Neutrophil (primary cell): ENCODE measurements at regions not wholly inside any gene's neighbourhood (a gene's known extent, or its start where the extent isn't known, plus 50 kb on each side); places are given as distances from the start of the nearest gene placed in this dataset.

Source experiments
- H3K27ac ChIP-seq: fragments of 200-600 bp; sonication (generic); 2 replicates; pipeline ENCODE4 v1.5.1; 2016; ENCODE audit warnings: mild to moderate bottlenecking, moderate library complexity
- H3K27me3 ChIP-seq: fragments of 200-600 bp; sonication (generic); 2 replicates; pipeline ENCODE4 v1.6.0; 2016; ENCODE audit warnings: mild to moderate bottlenecking
- H3K36me3 ChIP-seq: fragments of 200-600 bp; sonication (generic); 2 replicates; pipeline ENCODE4 v1.5.1; 2017
- H3K4me1 ChIP-seq, 2 experiments: fragments of 200-600 bp in 1 of 2; sonication (generic) in 1 of 2; 1 replicate in 1 of 2; 2 replicates in 1 of 2; pipeline versions ENCODE4 v1.5.1 to v1.6.1; 2013 to 2016; ENCODE audit warnings: low read depth in 1 of 2, low read length in 1 of 2, mild to moderate bottlenecking in 1 of 2, moderate library complexity in 1 of 2; ENCODE audit not compliant: control insufficient read depth in 1 of 2, insufficient read depth in 1 of 2
- H3K4me3 ChIP-seq, 2 experiments: fragments of 200-600 bp in 1 of 2; sonication (generic) in 1 of 2; 1 replicate in 1 of 2; 2 replicates in 1 of 2; pipeline ENCODE4 v1.5.1; 2013 to 2016; ENCODE audit warnings: low read depth in 1 of 2, low read length in 1 of 2, mild to moderate bottlenecking in 1 of 2, moderate library complexity in 1 of 2
- H3K9me3 ChIP-seq: fragments of 200-600 bp; sonication (generic); 2 replicates; pipeline ENCODE4 v1.5.1; 2016
- CTCF ChIP-seq: fragments of 200-600 bp; sonication (generic); IDR thresholded peaks from 2 replicates; pipeline ENCODE4 v1.5.1; 2016; ENCODE audit warnings: antibody characterized with exemption

- Histone ChIP-seq H3K27ac (no peak overlapping the region), H3K36me3 (no peaks in the 10 kb centered on the region), H3K9me3 (no peaks in the 10 kb centered on the region), H3K27me3 (no peaks in the 10 kb centered on the region), H3K4me3 (no peak overlapping the region), H3K4me1 (no peaks in the 10 kb centered on the region)
- no peak for TF ChIP-seq CTCF
Measured at GRCh38 chr3:94912656-94913055, 849.8 kb downstream of the NSUN3 start.

GRCh38 chr3:94927175-94927574, 864.3 kb downstream of the NSUN3 start:
- no peak for TF ChIP-seq CTCF

GRCh38 chr3:94928921-94929320, 866.1 kb downstream of the NSUN3 start:
- Histone ChIP-seq H3K27ac (no peak overlapping the region), H3K9me3 (no peaks in the 10 kb centered on the region), H3K4me3 (no peak overlapping the region), H3K4me1 (no peaks in the 10 kb centered on the region), H3K36me3 (no peaks in the 10 kb centered on the region), H3K27me3 (no peaks in the 10 kb centered on the region)
- no peak for TF ChIP-seq CTCF

More at GRCh38 chr3:94927175-94927574, 864.3 kb downstream of the NSUN3 start:
- H3K27me3 ChIP-seq = no peaks in the 10 kb centered on the region
- H3K9me3 ChIP-seq = no peaks in the 10 kb centered on the region
- no peak overlapping the region for H3K27ac ChIP-seq
- no peak overlapping the region for H3K4me3 ChIP-seq
- H3K36me3 ChIP-seq = no peaks in the 10 kb centered on the region
- H3K4me1 ChIP-seq = no peaks in the 10 kb centered on the region

GRCh38 chr3:94935738-94936580, 873.1 kb downstream of the NSUN3 start:
- Histone ChIP-seq H3K36me3 (no peaks in the 10 kb centered on the region), H3K27ac (no peak overlapping the region), H3K9me3 (no peaks in the 10 kb centered on the region), H3K4me1 (no peaks in the 10 kb centered on the region), H3K27me3 (no peaks in the 10 kb centered on the region), H3K4me3 (no peak overlapping the region)
- no peak for TF ChIP-seq CTCF

- no peak overlapping the region for H3K4me3 ChIP-seq
- H3K9me3 ChIP-seq = no peaks in the 10 kb centered on the region
- TF ChIP-seq CTCF = no peak
- no peaks in the 10 kb centered on the region for H3K36me3 ChIP-seq
- no peak overlapping the region for H3K27ac ChIP-seq
- H3K27me3 ChIP-seq = no peaks in the 10 kb centered on the region
- H3K4me1 ChIP-seq = no peaks in the 10 kb centered on the region
Measured at GRCh38 chr3:94937980-94938379, 875.1 kb downstream of the NSUN3 start.
